ENCODE measurements at regions not wholly inside any gene's neighbourhood (a gene's known extent, or its start where the extent isn't known, plus 50 kb on each side); places are given as distances from the start of the nearest gene placed in this dataset.

GRCh38 chr13:85742355-85742754 lies 56.9 kb downstream of the SLITRK6 start:
- no peak for DNase-seq

GRCh38 chr13:85741017-85741416 lies 58.2 kb downstream of the SLITRK6 start:
- DNase-seq = no peak

- DNase-seq = no peak
Observed at GRCh38 chr13:85738696-85739320, 60.4 kb downstream of the SLITRK6 start.

- DNase-seq = no peak
Observed at GRCh38 chr13:85737952-85738351, 61.3 kb downstream of the SLITRK6 start.

- no peak for DNase-seq
Observed at GRCh38 chr13:85729296-85729695, 69.9 kb downstream of the SLITRK6 start.

- DNase-seq = no peak
Observed at GRCh38 chr13:85728811-85729210, 70.4 kb downstream of the SLITRK6 start.

- DNase-seq = peak; percentile 85
Observed at GRCh38 chr13:85725433-85725832, 73.8 kb downstream of the SLITRK6 start.

GRCh38 chr13:85724546-85725432 lies 74.4 kb downstream of the SLITRK6 start:
- peak; percentile 73 for DNase-seq

GRCh38 chr13:85719749-85720148 lies 79.5 kb downstream of the SLITRK6 start:
- DNase-seq = no peak

- no peak for DNase-seq
Observed at GRCh38 chr13:85717921-85718320, 81.3 kb downstream of the SLITRK6 start.

- DNase-seq = no peak
Observed at GRCh38 chr13:85710545-85710944, 88.7 kb downstream of the SLITRK6 start.

- peak; percentile 76 for DNase-seq
Observed at GRCh38 chr13:85709721-85710120, 89.5 kb downstream of the SLITRK6 start.

GRCh38 chr13:85709072-85709471 lies 90.1 kb downstream of the SLITRK6 start:
- peak; percentile 45 for DNase-seq

- DNase-seq = no peak
Observed at GRCh38 chr13:85700906-85701305, 98.3 kb downstream of the SLITRK6 start.

GRCh38 chr13:85698256-85698655 lies 101.0 kb downstream of the SLITRK6 start:
- no peak for DNase-seq

GRCh38 chr13:85694992-85695391 lies 104.2 kb downstream of the SLITRK6 start:
- no peak for DNase-seq

GRCh38 chr13:85693889-85694511 lies 105.2 kb downstream of the SLITRK6 start:
- DNase-seq = no peak

- no peak for DNase-seq
Observed at GRCh38 chr13:85690368-85690767, 108.9 kb downstream of the SLITRK6 start.

- DNase-seq = no peak
Observed at GRCh38 chr13:85685436-85685835, 113.8 kb downstream of the SLITRK6 start.

- DNase-seq = no peak
Observed at GRCh38 chr13:85675151-85675907, 123.9 kb downstream of the SLITRK6 start.

GRCh38 chr13:85671336-85671735 lies 127.9 kb downstream of the SLITRK6 start:
- no peak for DNase-seq

- DNase-seq = peak; percentile 97
Observed at GRCh38 chr13:85666356-85666755, 132.9 kb downstream of the SLITRK6 start.

- DNase-seq = peak; percentile 75
Observed at GRCh38 chr13:85665286-85665685, 133.9 kb downstream of the SLITRK6 start.

Measured in NCI-H146 (cell line).